Dedifferentiated amniotic fluid mesenchymal stem cell (primary cell): ENCODE measurements at regions not wholly inside any gene's neighbourhood (a gene's known extent, or its start where the extent isn't known, plus 50 kb on each side); places are given as distances from the start of the nearest gene placed in this dataset.
"Not testable (repeated sequence)": the region's sequence is repeated elsewhere in the genome, so short reads cannot be mapped to it uniquely, and the experiment has no call there.

Experiments
- DNase-seq: peaks from one replicate; pipeline ENCODE4 v3.0.0-alpha.2; 2016; ENCODE audit errors: extremely low spot score

- no peak for DNase-seq
These were observed 165.1 kb upstream of the MGAT4C start for GRCh38 chr12:86421333-86421732.

DNA sequence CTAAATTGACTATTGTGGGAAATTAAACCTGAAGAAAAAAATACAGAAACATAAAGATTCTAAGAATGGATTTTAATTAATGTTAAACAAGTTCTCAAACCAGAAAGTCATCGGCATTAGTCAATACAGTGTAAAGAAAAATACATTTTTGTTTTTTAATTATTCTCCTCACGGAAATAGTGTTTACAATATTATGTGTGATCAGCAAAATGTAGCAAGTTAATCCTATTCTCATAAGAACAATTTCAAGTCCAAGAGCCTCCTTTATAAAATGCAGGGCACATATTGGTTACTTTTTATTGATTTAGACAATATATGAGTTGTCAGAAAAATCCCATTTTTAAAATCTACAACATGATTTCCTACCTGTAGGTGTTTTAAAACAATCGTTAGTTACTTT, 158.0 kb upstream of the MGAT4C start:
- DNase-seq = no peak

DNA sequence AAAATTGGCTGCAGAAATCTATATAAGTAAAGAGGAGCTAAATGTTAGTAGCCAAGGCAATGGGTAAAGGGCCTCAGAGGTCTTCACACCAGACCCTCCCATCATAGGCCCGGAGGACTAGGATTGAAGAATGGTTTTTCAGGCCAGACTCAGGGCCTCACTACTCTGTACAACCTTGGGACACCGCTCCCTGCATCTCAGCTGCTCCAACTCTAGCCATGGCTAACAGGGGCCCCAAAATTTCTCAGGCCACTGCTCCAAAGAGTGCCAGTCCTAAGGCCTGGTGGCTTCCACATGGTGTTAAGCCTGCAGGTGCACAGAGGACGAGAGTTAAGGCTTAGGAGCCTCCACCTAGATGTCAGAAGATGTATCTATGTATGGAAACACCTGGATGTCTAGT, 155.5 kb upstream of the MGAT4C start:
- DNase-seq = no peak

DNA sequence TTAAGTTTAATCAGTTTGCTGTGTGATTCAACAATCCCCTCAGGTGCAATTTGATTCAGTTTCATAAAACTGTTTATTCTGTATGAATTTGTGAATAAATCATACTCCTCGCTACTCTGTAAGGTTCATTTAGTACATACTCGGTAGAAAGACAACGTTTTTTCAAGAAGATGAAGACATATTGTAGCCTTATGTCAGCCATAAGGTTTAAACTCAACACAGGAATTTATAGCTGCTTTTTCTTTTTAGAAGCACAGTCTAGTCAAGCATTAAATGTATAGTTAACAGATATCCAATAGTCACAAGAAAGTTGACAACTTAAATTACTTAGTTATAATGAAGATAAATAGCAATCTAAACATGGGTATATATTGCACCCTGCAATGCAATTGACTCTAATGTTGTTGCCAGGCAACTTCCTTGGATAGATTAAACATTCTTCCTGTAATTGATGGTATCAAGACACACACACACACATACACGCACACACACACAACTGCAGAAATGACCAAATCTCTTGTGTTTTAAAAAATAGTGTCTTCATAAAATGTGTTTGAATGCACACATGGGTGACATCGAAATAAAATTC, 151.5 kb upstream of the MGAT4C start:
- DNase-seq = no peak

DNA sequence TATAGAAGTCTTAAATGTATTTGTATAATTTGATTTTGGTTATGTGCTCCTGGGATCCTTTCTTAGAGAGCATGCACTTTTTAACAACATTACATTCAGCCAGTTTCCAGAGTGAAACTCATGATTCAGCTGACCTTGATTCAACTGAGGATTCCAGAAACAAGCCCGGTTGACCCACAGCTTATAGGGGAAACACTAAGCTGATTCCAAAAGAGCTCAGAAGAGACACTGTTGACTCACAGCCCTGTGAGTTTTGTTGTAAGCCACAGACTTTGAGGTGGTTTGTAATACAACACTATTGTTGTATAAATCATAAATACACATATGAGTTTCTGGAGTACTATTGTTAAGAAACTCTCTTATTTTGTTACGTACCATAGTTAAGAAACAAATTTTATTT, 133.8 kb upstream of the MGAT4C start:
- peak; percentile 43 for DNase-seq

GRCh38 chr12:86387591-86388145, 131.5 kb upstream of the MGAT4C start:
- DNase-seq = no peak

DNA sequence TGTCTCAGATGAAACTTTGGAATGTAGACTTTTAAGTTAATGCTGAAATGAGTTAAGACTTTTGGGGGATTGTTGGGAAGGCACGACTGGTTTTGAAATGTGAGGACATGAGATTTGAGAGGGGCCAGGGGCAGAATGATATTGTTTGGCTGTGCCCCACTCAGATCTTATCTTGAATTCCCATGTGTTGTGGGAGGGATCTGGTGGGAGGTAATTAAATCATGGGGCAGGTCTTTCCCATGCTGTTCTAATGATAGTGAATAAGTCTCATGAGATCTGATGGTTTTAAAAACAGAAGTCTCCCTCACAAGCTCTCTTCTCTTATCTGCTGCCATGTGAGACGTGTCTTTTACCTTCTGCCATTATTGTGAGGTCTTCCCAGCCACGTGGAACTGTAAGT, 127.6 kb upstream of the MGAT4C start:
- DNase-seq = not testable (repeated sequence)

DNA sequence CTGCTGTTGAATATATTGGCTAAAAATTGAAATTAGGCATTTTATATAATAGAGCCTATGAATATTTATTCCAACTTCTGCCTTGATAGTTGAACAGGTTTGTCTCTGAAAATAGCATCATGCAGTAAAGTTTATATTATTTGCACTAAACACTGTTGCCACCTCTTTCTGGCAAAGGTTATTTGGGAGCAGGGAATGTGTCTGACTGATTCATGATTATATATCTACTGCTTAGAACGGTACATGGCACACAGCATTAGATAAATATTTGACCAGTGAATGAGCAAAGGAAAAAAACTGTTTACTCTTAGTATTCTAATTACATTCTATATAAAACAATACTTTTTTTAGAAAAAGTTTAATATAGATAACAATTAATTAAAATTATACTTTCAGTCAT, 123.1 kb upstream of the MGAT4C start:
- DNase-seq = no peak

DNA sequence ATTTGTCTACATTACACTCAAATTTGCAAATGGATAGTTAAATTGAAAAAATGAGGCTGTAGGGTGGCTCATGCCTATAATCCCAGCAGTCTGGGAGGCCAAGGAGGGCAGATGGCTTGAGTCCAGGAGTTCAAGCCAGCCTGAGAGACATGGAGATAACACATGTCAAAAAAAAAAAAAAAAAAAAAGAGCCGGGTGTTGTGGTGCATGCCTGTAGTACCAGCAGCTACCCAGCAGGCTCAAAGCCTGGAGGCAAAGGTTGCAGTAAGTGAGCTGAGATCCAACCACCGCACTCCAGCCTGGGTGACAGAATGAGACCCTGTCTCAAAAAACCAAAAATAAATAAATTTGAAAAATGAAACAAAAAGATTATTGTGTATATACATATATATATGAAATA, 119.9 kb upstream of the MGAT4C start:
- no peak for DNase-seq

DNA sequence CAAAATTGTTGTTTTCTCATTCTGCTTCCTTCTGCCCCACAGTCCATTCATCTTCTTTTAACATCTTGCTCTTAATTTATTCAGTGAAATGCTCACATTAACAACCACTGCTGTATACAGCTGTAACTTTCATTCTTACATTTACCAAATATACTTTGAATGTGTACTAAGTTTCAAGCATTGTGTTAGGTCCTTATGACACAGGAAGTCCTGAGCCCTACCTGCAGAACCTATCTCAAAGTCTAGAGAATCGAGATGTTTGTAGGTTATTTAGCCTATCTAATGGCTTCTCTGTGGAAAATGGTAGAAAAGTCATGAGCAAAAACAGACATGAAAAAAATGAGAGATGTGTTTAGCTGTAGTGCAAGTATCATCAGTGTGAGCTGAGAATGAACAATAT, 117.6 kb upstream of the MGAT4C start:
- no peak for DNase-seq

GRCh38 chr12:86367137-86367536, 110.9 kb upstream of the MGAT4C start:
- DNase-seq = no peak

GRCh38 chr12:86349196-86349595, 93.0 kb upstream of the MGAT4C start:
- DNase-seq = no peak

DNA sequence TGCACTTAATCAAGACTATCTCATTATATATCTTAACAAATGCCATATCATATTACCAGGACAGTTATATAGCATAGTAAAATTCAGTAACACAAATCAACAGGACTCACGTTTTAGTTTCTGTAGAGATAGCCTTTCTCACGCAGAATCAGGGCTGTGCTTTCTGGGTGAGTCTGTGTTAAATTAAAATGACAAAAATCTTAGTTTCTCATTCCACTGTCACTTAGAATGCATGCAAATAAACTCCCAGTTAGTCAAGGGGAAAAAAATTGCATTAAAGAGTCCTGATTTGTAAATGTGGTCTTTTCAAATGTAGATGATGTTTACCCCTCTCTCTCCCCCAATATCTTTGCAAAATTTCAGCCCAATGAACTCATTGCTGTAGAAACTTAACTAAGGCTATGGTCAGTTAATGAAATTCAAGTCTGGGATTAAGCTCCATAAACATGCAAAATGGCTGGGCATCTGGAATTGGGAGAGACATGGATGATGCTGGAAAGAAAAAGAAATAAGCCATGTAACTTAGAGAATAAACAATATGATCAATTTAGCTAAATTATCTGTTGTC, 77.8 kb upstream of the MGAT4C start:
- DNase-seq = no peak

GRCh38 chr12:86331457-86331856, 75.3 kb upstream of the MGAT4C start:
- no peak for DNase-seq

DNA sequence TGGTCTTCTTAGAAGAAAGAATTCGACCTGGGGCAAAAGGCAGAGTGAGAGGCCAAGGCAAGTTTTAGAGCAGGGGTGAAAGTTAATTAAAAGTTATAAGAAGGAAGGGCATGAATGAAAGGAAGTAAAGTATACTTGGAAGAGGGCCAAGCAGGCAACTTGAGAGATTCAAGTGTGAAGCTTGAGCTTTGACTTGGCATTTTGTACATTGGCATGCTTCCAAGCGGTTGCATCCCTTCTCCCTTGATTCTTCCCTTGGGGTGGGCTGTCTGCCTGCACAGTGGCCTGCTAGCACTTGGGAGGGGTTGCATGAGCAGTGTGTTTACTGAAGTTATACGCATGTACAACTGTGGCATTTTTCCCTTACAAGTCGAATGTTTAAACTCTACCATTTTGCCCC, 74.8 kb upstream of the MGAT4C start:
- DNase-seq = no peak

GRCh38 chr12:86312232-86312631, 56.0 kb upstream of the MGAT4C start:
- DNase-seq = no peak
